ENCODE measurements at regions not wholly inside any gene's neighbourhood (a gene's known extent, or its start where the extent isn't known, plus 50 kb on each side); places are given as distances from the start of the nearest gene placed in this dataset.

GRCh38 chr1:101102426-101103156 is 77.0 kb upstream of the DPH5 start:
- Histone ChIP-seq H3K4me1 (ENCODE audit: control insufficient read depth, insufficient read depth, low read length) (no peaks in the 10 kb centered on the region), H3K36me3 (ENCODE audit: control insufficient read depth, insufficient read depth, low read length) (no peaks in the 10 kb centered on the region), H3K27ac (ENCODE audit: low read depth, low read length) (no peak overlapping the region), H3K27me3 (ENCODE audit: control insufficient read depth, insufficient read depth, low read length) (no peaks in the 10 kb centered on the region), H3K4me3 (ENCODE audit: low read depth, low read length) (no peak overlapping the region), H3K9me3 (ENCODE audit: control insufficient read depth, insufficient read depth, low read length) (no peaks in the 10 kb centered on the region)
- no CpG with 5 or more reads among the region's 2 CpGs for WGBS (ENCODE audit: insufficient coverage)
- no peak for DNase-seq (ENCODE audit: low read depth in 4 of 6, low spot score in 6 of 6)

- no CpG with 5 or more reads among the region's 2 CpGs for WGBS (ENCODE audit: insufficient coverage)
- H3K27me3 ChIP-seq (ENCODE audit: control insufficient read depth, insufficient read depth, low read length) = no peaks in the 10 kb centered on the region
- H3K4me3 ChIP-seq (ENCODE audit: low read depth, low read length) = no peak overlapping the region
- no peaks in the 10 kb centered on the region for H3K36me3 ChIP-seq (ENCODE audit: control insufficient read depth, insufficient read depth, low read length)
- H3K4me1 ChIP-seq (ENCODE audit: control insufficient read depth, insufficient read depth, low read length) = no peaks in the 10 kb centered on the region
- H3K27ac ChIP-seq (ENCODE audit: low read depth, low read length) = no peak overlapping the region
- no peaks in the 10 kb centered on the region for H3K9me3 ChIP-seq (ENCODE audit: control insufficient read depth, insufficient read depth, low read length)
- no peak for DNase-seq (ENCODE audit: low read depth in 4 of 6, low spot score in 6 of 6)
These were observed 75.8 kb upstream of the DPH5 start for GRCh38 chr1:101101360-101101759.

GRCh38 chr1:101100674-101101073 is 75.1 kb upstream of the DPH5 start:
- WGBS (ENCODE audit: insufficient coverage) = no CpG with 5 or more reads among the region's 3 CpGs
- H3K27me3 ChIP-seq (ENCODE audit: control insufficient read depth, insufficient read depth, low read length) = no peaks in the 10 kb centered on the region
- H3K4me3 ChIP-seq (ENCODE audit: low read depth, low read length) = no peak overlapping the region
- H3K27ac ChIP-seq (ENCODE audit: low read depth, low read length) = no peak overlapping the region
- H3K4me1 ChIP-seq (ENCODE audit: control insufficient read depth, insufficient read depth, low read length) = no peaks in the 10 kb centered on the region
- no peaks in the 10 kb centered on the region for H3K36me3 ChIP-seq (ENCODE audit: control insufficient read depth, insufficient read depth, low read length)
- H3K9me3 ChIP-seq (ENCODE audit: control insufficient read depth, insufficient read depth, low read length) = no peaks in the 10 kb centered on the region
- DNase-seq (ENCODE audit: low read depth in 4 of 6, low spot score in 6 of 6) = no peak

- no CpG with 5 or more reads among the region's 2 CpGs for WGBS (ENCODE audit: insufficient coverage)
- H3K9me3 ChIP-seq (ENCODE audit: control insufficient read depth, insufficient read depth, low read length) = no peaks in the 10 kb centered on the region
- no peaks in the 10 kb centered on the region for H3K27me3 ChIP-seq (ENCODE audit: control insufficient read depth, insufficient read depth, low read length)
- no peak for DNase-seq (ENCODE audit: low read depth in 4 of 6, low spot score in 6 of 6)
- H3K36me3 ChIP-seq (ENCODE audit: control insufficient read depth, insufficient read depth, low read length) = no peaks in the 10 kb centered on the region
- no peak overlapping the region for H3K4me3 ChIP-seq (ENCODE audit: low read depth, low read length)
- H3K27ac ChIP-seq (ENCODE audit: low read depth, low read length) = no peak overlapping the region
- no peaks in the 10 kb centered on the region for H3K4me1 ChIP-seq (ENCODE audit: control insufficient read depth, insufficient read depth, low read length)
These were observed 73.3 kb upstream of the DPH5 start for GRCh38 chr1:101098907-101099306.

- no peaks in the 10 kb centered on the region for H3K36me3 ChIP-seq (ENCODE audit: control insufficient read depth, insufficient read depth, low read length)
- no peak for DNase-seq (ENCODE audit: low read depth in 4 of 6, low spot score in 6 of 6)
- no CpG with 5 or more reads among the region's 2 CpGs for WGBS (ENCODE audit: insufficient coverage)
- H3K27ac ChIP-seq (ENCODE audit: low read depth, low read length) = no peak overlapping the region
- H3K4me1 ChIP-seq (ENCODE audit: control insufficient read depth, insufficient read depth, low read length) = no peaks in the 10 kb centered on the region
- no peaks in the 10 kb centered on the region for H3K9me3 ChIP-seq (ENCODE audit: control insufficient read depth, insufficient read depth, low read length)
- H3K4me3 ChIP-seq (ENCODE audit: low read depth, low read length) = no peak overlapping the region
- no peaks in the 10 kb centered on the region for H3K27me3 ChIP-seq (ENCODE audit: control insufficient read depth, insufficient read depth, low read length)
These were observed 72.7 kb upstream of the DPH5 start for GRCh38 chr1:101098327-101098726.

GRCh38 chr1:101089613-101090338 is 64.2 kb upstream of the DPH5 start:
- Histone ChIP-seq H3K36me3 (ENCODE audit: control insufficient read depth, insufficient read depth, low read length) (no peaks in the 10 kb centered on the region), H3K9me3 (ENCODE audit: control insufficient read depth, insufficient read depth, low read length) (peaks cover 2% of the 10 kb centered on the region), H3K27me3 (ENCODE audit: control insufficient read depth, insufficient read depth, low read length) (no peaks in the 10 kb centered on the region), H3K4me1 (ENCODE audit: control insufficient read depth, insufficient read depth, low read length) (no peaks in the 10 kb centered on the region), H3K27ac (ENCODE audit: low read depth, low read length) (no peak overlapping the region), H3K4me3 (ENCODE audit: low read depth, low read length) (no peak overlapping the region)
- DNase-seq (ENCODE audit: low read depth in 4 of 6, low spot score in 6 of 6) = no peak
- no CpG with 5 or more reads among the region's 2 CpGs for WGBS (ENCODE audit: insufficient coverage)

GRCh38 chr1:101088431-101088830 is 62.8 kb upstream of the DPH5 start:
- Histone ChIP-seq H3K4me3 (ENCODE audit: low read depth, low read length) (no peak overlapping the region), H3K27me3 (ENCODE audit: control insufficient read depth, insufficient read depth, low read length) (no peaks in the 10 kb centered on the region), H3K36me3 (ENCODE audit: control insufficient read depth, insufficient read depth, low read length) (no peaks in the 10 kb centered on the region), H3K9me3 (ENCODE audit: control insufficient read depth, insufficient read depth, low read length) (peaks cover 2% of the 10 kb centered on the region), H3K4me1 (ENCODE audit: control insufficient read depth, insufficient read depth, low read length) (no peaks in the 10 kb centered on the region), H3K27ac (ENCODE audit: low read depth, low read length) (no peak overlapping the region)
- no peak for DNase-seq (ENCODE audit: low read depth in 4 of 6, low spot score in 6 of 6)
- no CpG with 5 or more reads among the region's 1 CpG for WGBS (ENCODE audit: insufficient coverage)

- no peak for DNase-seq (ENCODE audit: low read depth in 4 of 6, low spot score in 6 of 6)
- Histone ChIP-seq H3K9me3 (ENCODE audit: control insufficient read depth, insufficient read depth, low read length) (no peaks in the 10 kb centered on the region), H3K4me1 (ENCODE audit: control insufficient read depth, insufficient read depth, low read length) (no peaks in the 10 kb centered on the region), H3K36me3 (ENCODE audit: control insufficient read depth, insufficient read depth, low read length) (no peaks in the 10 kb centered on the region), H3K27me3 (ENCODE audit: control insufficient read depth, insufficient read depth, low read length) (no peaks in the 10 kb centered on the region), H3K4me3 (ENCODE audit: low read depth, low read length) (no peak overlapping the region), H3K27ac (ENCODE audit: low read depth, low read length) (no peak overlapping the region)
- no CpG with 5 or more reads among the region's 2 CpGs for WGBS (ENCODE audit: insufficient coverage)
These were observed 61.2 kb upstream of the DPH5 start for GRCh38 chr1:101086783-101087182.

GRCh38 chr1:101081496-101082488 is 56.2 kb upstream of the DPH5 start:
- peak overlapping the region; percentile 25 for H3K27ac ChIP-seq (ENCODE audit: low read depth, low read length)
- 79% methylated on average over 2 of the region's 8 CpGs for WGBS (ENCODE audit: insufficient coverage)
- H3K27me3 ChIP-seq (ENCODE audit: control insufficient read depth, insufficient read depth, low read length) = no peaks in the 10 kb centered on the region
- peaks cover 3% of the 10 kb centered on the region for H3K4me1 ChIP-seq (ENCODE audit: control insufficient read depth, insufficient read depth, low read length)
- no peaks in the 10 kb centered on the region for H3K9me3 ChIP-seq (ENCODE audit: control insufficient read depth, insufficient read depth, low read length)
- no peaks in the 10 kb centered on the region for H3K36me3 ChIP-seq (ENCODE audit: control insufficient read depth, insufficient read depth, low read length)
- peak in 1 of 6 donors; percentile 53 for DNase-seq (ENCODE audit: low read depth in 4 of 6, low spot score in 6 of 6)
- H3K4me3 ChIP-seq (ENCODE audit: low read depth, low read length) = no peak overlapping the region

All from spinal cord (tissue), 9 donors.